SJSA1 (cell line): ENCODE measurements at regions not wholly inside any gene's neighbourhood (a gene's known extent, or its start where the extent isn't known, plus 50 kb on each side); places are given as distances from the start of the nearest gene placed in this dataset.

Experiments
- DNase-seq, 2 experiments: peaks; one replicate each; pipeline ENCODE4 v3.0.0-alpha.2; 2015 to 2020; ENCODE audit warnings: low spot score in 2 of 2, low read depth in 1 of 2
- H3K27ac ChIP-seq: fragments of 250-450 bp; sonication (Bioruptor Pico); 2 replicates; pipeline ENCODE4 v1.5.1; 2020; ENCODE audit warnings: mild to moderate bottlenecking, moderate library complexity
- H3K27me3 ChIP-seq: fragments of 250-450 bp; sonication (Bioruptor Pico); replicated peaks from 2 replicates; pipeline ENCODE4 v1.5.1; 2020; ENCODE audit warnings: mild to moderate bottlenecking, moderate library complexity
- H3K36me3 ChIP-seq: fragments of 250-450 bp; sonication (Bioruptor Pico); 2 replicates; pipeline ENCODE4 v1.5.1; 2020; ENCODE audit warnings: mild to moderate bottlenecking
- H3K4me1 ChIP-seq: fragments of 250-450 bp; sonication (Bioruptor Pico); replicated peaks from 2 replicates; pipeline ENCODE4 v1.6.1; 2021; ENCODE audit warnings: mild to moderate bottlenecking
- H3K4me3 ChIP-seq: fragments of 250-450 bp; sonication (Bioruptor Pico); 2 replicates; pipeline ENCODE4 v1.5.1; 2020; ENCODE audit warnings: mild to moderate bottlenecking
- H3K9me3 ChIP-seq: fragments of 250-450 bp; sonication (Bioruptor Pico); replicated peaks from 2 replicates; pipeline ENCODE4 v1.5.1; 2020; ENCODE audit warnings: mild to moderate bottlenecking

DNA sequence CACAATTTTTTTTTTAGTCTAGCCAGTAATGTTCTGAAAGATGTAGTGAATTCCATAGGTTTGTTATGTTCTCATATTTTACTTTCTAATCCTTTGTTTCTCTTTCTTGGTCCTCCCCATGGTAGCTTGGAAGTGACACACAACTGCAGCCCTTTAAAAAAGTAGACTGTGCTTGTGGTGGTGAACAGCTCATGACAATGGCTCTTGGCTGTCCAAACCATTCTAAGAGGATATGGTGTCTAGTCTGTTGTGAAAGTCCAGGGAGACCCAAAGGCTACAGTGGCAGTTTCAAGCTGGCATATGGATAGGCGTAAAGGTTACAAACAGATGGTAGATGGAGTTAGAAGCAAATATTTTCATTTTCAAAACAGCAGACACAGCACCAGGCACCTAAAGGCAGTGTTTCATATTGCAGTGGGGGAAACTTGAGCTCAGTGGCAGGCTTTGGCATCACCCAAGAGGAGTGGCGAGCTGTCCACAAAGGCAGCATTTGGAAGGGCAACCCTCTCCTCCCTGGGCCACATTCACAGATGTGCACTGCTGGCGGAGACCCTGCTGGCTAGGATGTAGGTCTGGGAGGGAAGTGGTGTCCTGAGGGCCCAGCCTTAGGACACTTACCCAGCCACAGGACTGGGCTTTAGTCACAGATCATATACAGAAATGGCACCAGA is 102.1 kb downstream of the DYRK2 start:
- H3K9me3 ChIP-seq: no peaks in the 10 kb centered on the region
- H3K27me3 ChIP-seq: no peaks in the 10 kb centered on the region
- no peak overlapping the region for H3K4me3 ChIP-seq
- H3K36me3 ChIP-seq: no peaks in the 10 kb centered on the region
- no peak overlapping the region for H3K27ac ChIP-seq
- peaks cover 24% of the 10 kb centered on the region for H3K4me1 ChIP-seq
- no peak for DNase-seq

DNA sequence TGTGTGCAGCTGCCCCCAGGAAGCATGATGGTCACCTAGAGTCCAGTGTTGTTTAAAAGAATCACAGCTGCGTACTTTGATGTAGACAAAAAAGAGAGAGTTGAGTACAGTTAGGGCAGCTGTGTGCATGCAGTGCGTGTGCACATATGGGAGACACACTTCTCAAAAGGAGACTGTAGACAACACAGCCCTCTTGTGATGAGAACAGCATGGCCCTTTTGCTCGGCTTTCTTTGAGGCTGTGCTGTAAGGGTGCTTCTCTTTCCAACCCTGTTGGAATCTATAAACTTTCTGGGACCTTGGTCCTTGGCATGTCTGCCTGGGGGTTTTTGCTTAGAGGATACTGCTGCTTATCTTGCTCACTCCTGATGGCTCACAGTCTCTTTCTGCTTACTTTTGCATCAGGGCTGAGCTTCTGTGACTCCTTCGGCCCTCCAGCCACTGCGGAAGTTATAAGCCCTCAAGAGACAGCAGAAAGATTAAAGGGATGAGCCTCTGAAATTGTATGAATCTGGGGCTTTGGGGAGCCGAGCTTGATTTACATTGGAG is 102.9 kb downstream of the DYRK2 start:
- Histone ChIP-seq H3K36me3 (no peaks in the 10 kb centered on the region), H3K4me1 (peaks cover 24% of the 10 kb centered on the region), H3K4me3 (no peak overlapping the region), H3K9me3 (no peaks in the 10 kb centered on the region), H3K27me3 (no peaks in the 10 kb centered on the region), H3K27ac (no peak overlapping the region; the same call in 1 of the 2 replicates)
- no peak for DNase-seq

DNA sequence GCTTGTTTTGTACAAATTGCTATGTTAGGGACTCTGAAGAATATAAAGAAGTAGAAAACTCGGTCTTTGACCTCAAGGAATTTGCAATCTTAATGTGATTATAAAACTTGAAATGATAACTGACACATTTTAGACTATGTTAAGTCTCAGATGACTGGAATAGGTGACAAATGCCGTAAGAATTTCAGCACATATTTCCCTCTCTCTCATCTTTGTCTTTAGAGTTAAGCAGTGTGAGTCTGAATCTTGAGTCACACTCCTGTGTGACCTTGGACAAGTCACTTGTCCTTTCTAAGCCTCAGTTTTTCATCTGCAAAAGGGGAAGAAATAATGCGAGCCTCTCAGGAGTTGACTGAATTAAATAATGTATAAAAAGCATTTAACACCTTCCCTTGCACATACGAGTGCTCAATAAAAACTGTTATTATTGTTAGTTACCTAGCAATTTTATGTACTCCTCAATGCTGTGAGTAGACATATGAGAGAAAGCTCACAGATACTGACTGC is 103.7 kb downstream of the DYRK2 start:
- Histone ChIP-seq H3K36me3 (no peaks in the 10 kb centered on the region), H3K27me3 (no peaks in the 10 kb centered on the region), H3K9me3 (no peaks in the 10 kb centered on the region), H3K4me3 (no peak overlapping the region), H3K4me1 (peaks cover 24% of the 10 kb centered on the region), H3K27ac (no peak overlapping the region)
- DNase-seq: peak in 1 of 2 experiments; percentile 16

DNA sequence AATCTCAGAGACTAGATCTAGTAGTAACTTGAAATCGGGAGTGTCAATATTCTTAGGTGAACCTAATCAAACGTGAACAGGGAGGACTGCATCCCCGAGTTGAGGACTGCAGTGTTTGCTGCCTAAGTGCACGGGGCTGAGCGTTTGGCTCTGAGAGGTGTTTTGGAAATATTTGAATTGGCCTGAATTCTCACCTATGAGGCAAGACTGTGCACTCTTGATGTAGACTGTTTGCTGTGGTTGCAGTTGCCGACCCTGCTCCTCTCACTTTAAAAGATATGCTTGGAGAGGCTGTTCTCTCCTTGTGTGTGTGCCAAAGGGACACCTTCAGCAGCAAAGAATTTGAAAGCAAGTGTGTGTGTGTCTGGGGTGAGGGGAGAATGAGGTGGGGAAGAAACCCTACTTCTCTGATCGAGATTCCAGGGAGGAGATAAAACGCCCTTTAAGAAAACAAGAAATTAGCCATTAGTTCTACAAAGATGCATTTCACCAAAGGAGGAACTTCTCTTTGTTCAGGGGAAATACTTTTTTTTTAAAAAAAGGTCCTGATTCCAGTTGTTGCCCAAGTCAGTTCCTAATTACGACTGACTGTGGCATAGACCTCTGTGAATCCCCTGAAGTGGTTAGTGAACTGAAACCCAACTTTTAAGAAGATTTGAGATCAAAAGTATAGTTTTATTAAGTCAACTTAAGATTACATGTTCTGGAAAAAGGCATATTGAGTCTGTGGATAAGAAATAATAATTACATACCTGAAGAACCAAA is 106.6 kb downstream of the DYRK2 start:
- Histone ChIP-seq H3K9me3 (no peaks in the 10 kb centered on the region), H3K27ac (no peak overlapping the region), H3K36me3 (no peaks in the 10 kb centered on the region), H3K4me1 (peaks cover 9% of the 10 kb centered on the region), H3K27me3 (no peaks in the 10 kb centered on the region), H3K4me3 (no peak overlapping the region)
- DNase-seq: no peak

- Histone ChIP-seq H3K27ac (no peak overlapping the region), H3K4me1 (no peaks in the 10 kb centered on the region), H3K9me3 (no peaks in the 10 kb centered on the region), H3K4me3 (no peak overlapping the region), H3K27me3 (no peaks in the 10 kb centered on the region), H3K36me3 (no peaks in the 10 kb centered on the region)
- DNase-seq: no peak
Measured at GRCh38 chr12:67757651-67758050, 109.1 kb downstream of the DYRK2 start.

GRCh38 chr12:67758119-67758518 is 109.6 kb downstream of the DYRK2 start:
- no peaks in the 10 kb centered on the region for H3K27me3 ChIP-seq
- H3K36me3 ChIP-seq: no peaks in the 10 kb centered on the region
- no peaks in the 10 kb centered on the region for H3K4me1 ChIP-seq
- no peaks in the 10 kb centered on the region for H3K9me3 ChIP-seq
- no peak overlapping the region for H3K4me3 ChIP-seq
- H3K27ac ChIP-seq: no peak overlapping the region
- no peak for DNase-seq

- no peak overlapping the region for H3K27ac ChIP-seq
- H3K36me3 ChIP-seq: no peaks in the 10 kb centered on the region
- H3K9me3 ChIP-seq: no peaks in the 10 kb centered on the region
- H3K27me3 ChIP-seq: no peaks in the 10 kb centered on the region
- H3K4me3 ChIP-seq: no peak overlapping the region
- DNase-seq: no peak
- no peaks in the 10 kb centered on the region for H3K4me1 ChIP-seq
Measured at GRCh38 chr12:67758521-67758920, 110.0 kb downstream of the DYRK2 start.

- DNase-seq: no peak
- Histone ChIP-seq H3K27me3 (no peaks in the 10 kb centered on the region), H3K36me3 (no peaks in the 10 kb centered on the region), H3K9me3 (no peaks in the 10 kb centered on the region), H3K4me3 (no peak overlapping the region), H3K27ac (no peak overlapping the region), H3K4me1 (no peaks in the 10 kb centered on the region)
Measured at GRCh38 chr12:67759829-67760228, 111.3 kb downstream of the DYRK2 start.

GRCh38 chr12:67760586-67761275 is 112.2 kb downstream of the DYRK2 start:
- DNase-seq: no peak
- no peaks in the 10 kb centered on the region for H3K36me3 ChIP-seq
- peaks cover under 1% of the 10 kb centered on the region for H3K4me1 ChIP-seq
- no peaks in the 10 kb centered on the region for H3K9me3 ChIP-seq
- no peak overlapping the region for H3K4me3 ChIP-seq
- H3K27ac ChIP-seq: no peak overlapping the region
- no peaks in the 10 kb centered on the region for H3K27me3 ChIP-seq

- no peak for DNase-seq
- Histone ChIP-seq H3K4me3 (no peak overlapping the region), H3K36me3 (no peaks in the 10 kb centered on the region), H3K27ac (no peak overlapping the region), H3K27me3 (no peaks in the 10 kb centered on the region), H3K4me1 (peaks cover 9% of the 10 kb centered on the region), H3K9me3 (no peaks in the 10 kb centered on the region)
Measured at GRCh38 chr12:67761566-67761965, 113.0 kb downstream of the DYRK2 start.

GRCh38 chr12:67764055-67764454 is 115.5 kb downstream of the DYRK2 start:
- Histone ChIP-seq H3K4me1 (peaks cover 11% of the 10 kb centered on the region), H3K4me3 (no peak overlapping the region), H3K36me3 (no peaks in the 10 kb centered on the region), H3K27ac (no peak overlapping the region), H3K27me3 (no peaks in the 10 kb centered on the region), H3K9me3 (no peaks in the 10 kb centered on the region)
- DNase-seq: no peak

- peaks cover 11% of the 10 kb centered on the region for H3K4me1 ChIP-seq
- no peaks in the 10 kb centered on the region for H3K36me3 ChIP-seq
- no peaks in the 10 kb centered on the region for H3K9me3 ChIP-seq
- no peak overlapping the region for H3K4me3 ChIP-seq
- DNase-seq: no peak
- H3K27me3 ChIP-seq: no peaks in the 10 kb centered on the region
- H3K27ac ChIP-seq: no peak overlapping the region
Measured at GRCh38 chr12:67764946-67765619, 116.5 kb downstream of the DYRK2 start.
